Brain pericyte (primary cell): ENCODE measurements at regions not wholly inside any gene's neighbourhood (a gene's known extent, or its start where the extent isn't known, plus 50 kb on each side); places are given as distances from the start of the nearest gene placed in this dataset.
"Not testable (repeated sequence)": the region's sequence is repeated elsewhere in the genome, so short reads cannot be mapped to it uniquely, and the experiment has no call there.

Experiments
- DNase-seq: peaks from one replicate; pipeline ENCODE4 v3.0.0-alpha.2; 2012; ENCODE audit warnings: low read depth, low spot score

DNA sequence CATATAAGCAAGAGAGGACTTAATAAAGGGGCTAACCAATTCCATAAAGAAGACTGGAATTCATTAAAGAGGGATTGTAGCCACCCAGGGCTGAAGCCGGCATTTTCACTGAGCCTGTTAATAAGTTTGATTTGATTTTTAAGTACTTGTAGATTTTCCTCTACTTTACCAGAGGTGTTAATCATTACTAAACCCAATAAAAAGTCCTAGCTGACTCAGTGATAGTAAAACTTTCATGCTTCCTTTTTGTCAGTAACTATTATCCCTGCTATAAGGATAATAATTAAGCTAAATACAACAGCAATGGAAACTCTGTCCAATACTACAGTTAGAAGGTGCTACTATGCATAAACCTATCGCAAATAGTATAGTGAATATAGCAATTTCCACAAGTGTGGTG lies 260.2 kb downstream of the CEMIP2 start:
- DNase-seq = not testable (repeated sequence)

DNA sequence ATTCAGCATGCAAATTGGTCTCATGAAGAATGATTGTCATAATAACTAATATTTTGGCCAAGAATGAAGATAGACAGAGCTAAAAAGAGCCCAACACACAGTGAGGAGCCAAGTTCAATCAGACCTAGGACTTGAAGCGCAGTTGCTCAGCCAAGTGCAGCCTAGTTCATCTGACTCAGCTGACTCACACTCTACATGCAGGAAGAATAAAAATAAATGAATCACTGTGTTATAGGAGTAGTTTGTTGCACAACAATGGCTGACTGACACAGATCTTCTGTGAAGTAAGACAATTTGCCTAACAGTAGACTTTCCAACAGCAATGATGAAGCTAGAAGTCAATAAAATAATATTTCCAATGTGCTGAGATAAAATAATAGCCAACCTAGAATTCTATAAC lies 261.5 kb downstream of the CEMIP2 start:
- DNase-seq = no peak

DNA sequence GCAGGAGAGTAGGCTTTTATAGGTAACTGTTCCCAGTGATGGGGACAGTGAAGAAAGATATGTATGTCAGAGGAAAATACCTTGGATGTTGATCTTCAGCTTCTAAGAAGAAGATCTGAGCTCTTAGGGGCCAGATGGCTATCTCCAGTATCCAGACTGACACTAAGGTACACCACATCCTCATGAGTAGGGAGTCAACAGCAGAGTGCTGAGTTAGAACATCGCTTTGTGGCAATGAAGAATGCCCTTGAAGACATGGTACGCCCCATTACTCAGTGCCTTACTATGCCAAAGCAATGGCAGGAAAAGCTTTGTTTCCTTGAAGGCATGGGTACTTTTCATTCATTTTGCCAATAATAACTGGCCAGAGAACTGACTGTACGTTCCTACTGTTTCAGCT lies 263.7 kb downstream of the CEMIP2 start:
- DNase-seq = no peak

DNA sequence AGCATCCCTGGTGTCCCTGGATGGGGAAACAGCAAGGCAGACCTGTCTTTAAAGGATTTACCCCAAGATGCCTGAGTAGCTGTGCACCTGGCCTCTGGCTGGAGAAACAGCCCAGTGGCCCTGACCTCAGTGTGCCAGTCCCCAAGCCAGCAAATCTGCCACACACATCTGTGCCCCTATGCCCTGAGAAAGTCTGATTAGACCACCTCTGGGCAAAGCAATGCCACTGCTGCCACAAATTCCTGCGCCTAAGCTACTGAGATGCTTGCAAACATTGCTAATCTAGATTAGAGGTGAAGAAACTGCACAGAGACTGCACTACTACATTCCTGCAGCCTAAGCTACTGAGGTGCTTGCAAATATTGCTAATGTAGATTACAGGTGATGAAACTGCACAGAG lies 269.6 kb downstream of the CEMIP2 start:
- no peak for DNase-seq

DNA sequence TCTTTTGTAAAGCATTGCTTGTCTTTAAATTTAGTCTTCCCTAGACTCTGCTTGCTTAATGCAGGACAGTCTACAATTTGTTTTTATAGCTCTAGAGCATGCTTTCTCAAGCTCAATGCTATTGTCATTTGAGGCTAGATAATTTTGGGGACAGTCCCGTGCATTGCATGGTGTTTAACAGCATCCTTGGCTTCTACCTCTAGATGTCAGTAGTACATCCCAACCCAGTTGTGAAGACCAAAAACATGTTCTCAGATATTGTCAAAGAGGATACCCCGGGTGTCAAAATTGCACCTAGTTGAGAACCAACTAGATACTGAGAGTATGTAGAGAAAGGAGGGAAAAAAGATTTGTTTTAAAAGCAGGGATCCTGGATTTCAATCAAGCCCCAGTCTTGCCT lies 277.5 kb downstream of the CEMIP2 start:
- no peak for DNase-seq

DNA sequence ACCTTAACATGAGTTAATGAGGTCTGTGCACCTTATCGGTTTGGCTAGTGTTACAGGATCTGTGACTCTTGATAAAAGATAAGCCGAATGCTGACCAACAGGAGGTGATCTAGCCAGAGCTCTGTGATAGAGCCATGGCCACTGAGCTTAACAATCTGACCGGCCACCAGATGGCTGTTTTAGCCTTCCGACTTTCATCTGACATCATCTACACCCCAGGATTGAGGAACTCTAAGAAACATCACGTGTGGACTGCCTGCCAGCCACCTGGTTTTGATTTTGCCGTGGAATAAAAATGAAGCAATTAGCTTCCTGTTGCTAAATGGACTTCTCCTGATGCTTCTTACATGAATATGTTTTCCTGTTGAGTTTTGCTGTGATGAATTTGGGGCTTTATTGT lies 281.3 kb downstream of the CEMIP2 start:
- no peak for DNase-seq

DNA sequence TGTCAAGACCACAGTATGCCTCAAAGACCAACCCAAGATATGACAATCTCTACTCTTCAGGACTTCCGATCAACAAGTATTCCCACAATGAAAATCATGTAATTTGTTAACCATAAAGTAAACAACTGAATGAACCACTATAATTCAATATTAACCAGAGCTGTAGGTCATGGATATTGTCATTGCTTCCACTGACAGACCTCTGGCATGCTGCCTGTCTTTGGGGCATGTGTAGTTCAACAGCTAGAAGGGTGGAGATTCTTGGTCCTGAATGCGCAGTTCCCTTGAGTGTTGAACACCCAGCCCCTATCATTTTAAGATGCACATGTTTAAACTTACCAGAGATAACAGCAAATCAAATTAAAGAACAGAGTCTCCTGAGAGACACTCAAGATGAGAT lies 283.0 kb downstream of the CEMIP2 start:
- no peak for DNase-seq

DNA sequence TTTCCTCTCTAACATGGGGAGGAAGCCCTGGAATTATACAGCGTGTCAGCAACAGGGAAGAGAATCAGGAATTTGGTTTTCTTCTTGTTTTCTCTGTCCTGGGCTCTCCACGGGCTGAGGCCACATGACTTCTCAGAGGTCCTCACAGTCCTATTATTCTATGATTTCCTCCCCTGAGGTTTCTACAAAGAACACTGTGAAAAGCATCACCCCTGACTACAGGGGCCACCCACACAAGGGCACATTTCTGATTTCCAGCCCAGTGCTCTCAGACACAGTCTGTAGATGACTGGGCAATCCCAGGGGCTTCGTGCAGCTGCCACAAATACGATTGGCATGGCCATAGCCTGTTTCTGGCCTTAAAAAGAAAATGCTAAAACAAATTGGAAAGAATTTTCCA lies 284.9 kb downstream of the CEMIP2 start:
- DNase-seq = no peak

DNA sequence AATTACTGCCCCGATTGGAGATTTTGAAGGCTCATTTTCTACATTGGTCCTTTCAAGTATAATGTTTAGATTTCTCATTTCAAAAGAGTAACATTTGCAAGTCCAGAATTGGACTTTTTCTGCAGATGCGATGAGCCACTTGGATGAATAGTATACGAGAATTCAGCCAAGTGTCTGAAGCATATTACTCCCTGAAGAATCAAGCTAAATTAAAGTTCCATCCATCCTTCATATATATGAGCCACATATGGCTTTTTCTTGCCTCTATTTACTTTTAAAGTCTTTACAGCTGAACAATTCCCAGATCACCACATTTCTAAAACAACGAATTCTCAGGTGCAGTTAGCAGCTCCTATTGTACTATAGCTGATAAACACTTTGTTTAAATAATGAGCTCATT lies 288.7 kb downstream of the CEMIP2 start:
- DNase-seq = no peak

DNA sequence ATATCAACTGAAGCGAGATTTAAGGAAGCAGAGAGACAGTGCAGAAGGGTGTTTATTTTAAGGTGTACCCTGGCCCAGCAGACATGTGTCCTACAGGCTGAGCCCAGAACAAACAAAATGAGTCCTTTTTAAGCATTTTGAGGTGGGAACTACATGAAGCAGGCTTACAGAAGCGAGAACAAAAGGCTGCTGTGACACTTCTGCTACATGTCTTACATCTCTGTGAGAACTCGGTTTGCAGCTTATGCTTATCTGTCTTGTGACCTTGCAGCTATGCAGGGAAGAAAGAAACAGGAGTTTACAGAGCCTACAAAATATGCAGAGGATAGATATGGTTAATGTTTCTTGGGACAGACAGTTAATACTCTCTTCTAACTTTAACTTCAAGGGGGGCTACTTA lies 295.9 kb downstream of the CEMIP2 start:
- no peak for DNase-seq

DNA sequence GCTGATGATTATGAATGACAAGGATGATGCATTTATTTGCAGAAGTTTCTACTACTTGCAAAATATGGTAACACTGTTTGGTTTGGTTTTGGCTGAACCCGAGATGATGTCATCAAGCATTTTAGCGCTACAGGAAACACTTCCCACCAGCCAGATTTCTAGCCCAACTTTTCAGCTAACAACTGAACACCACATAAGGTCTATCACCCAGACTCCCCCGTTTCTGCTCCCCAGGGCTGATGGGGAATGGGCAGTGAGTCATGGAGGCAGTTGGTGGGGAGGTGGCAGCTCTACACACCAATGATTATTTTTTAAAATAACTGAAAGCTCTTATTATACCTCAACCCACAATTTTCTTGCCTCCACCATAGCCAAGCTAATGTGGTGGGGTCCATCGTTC lies 302.9 kb downstream of the CEMIP2 start:
- DNase-seq = no peak

DNA sequence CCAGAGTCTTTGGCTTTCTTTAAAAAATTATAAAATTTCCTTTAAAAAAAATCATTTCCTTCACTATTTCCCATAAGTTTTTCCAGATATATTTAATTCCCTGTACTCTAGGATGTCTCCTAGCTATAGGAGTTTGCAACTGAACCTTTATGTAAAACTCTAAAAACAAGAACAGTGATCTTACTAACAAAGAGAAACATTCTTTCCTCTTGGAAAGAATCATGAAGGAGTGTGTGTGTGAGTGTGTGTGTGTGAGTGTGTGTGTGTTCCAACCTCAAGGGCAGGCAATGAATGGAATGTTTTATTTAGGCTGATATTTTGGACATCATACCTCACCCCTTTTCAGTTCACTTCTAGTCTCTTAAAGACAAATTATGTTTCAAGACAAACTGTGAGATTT lies 309.2 kb downstream of the CEMIP2 start:
- no peak for DNase-seq

DNA sequence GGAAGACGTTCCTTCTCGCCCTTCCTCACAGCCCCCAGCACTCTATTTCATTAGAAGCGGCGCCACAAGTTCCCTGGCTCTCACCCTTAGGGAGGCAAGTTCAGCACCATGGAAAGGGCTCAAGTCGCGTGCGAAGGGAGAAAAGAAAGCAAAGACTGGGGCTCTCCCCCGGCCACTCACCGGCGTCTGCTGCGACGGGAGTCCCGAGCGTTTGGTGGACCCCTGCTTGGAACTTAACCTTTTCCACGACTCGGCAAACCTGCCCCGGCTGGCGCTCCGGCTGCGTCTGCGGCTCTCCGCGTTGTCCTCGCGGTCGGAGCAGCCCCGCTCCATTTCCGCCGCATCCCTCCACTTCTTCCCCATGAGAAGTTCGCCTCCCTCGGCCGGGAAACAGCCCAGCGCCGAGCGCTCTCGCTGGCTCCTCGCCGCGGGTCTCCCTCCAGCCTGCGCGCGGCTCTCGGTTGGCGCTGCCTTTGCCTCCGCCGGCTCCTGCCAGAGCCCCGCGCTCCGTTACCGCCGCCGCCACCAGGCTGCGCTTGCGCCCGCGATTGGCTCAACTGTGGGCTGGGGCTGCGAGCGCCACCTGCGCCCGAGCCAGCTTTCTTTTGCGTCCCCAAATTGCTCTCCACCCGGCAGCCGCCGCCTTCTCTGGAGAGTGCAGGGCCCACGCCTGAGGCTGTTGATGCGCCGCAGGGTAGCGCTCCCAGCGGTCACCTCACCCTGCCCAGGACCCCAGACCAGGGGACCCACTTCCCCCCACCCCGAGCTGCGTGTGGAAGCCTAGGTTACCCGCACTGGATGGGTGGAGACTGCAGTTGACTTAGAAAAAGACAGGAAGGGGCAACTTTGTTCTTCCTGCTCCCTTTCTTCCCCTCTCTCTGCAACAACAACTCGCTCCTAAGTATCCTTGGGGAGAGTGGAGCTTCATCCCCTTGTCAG lies 321.6 kb downstream of the CEMIP2 start:
- peak; percentile 5 for DNase-seq

DNA sequence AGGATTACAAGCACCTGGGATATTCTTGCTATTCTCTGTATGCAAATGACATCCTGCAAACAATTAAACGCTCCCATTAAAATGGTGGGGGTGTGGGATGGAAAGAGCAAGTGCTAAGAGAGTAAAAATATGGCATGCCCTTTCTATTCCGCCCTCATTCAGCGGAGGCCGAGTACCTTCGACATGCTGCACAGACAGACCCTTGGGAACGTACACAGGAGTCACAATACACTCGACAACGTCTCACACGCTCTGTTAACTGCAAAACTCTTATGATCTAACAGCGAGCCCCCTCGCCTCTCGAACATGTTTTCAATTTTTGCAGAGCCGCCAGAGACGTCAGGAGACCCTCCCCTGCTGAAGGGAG lies 322.2 kb downstream of the CEMIP2 start:
- DNase-seq = no peak

DNA sequence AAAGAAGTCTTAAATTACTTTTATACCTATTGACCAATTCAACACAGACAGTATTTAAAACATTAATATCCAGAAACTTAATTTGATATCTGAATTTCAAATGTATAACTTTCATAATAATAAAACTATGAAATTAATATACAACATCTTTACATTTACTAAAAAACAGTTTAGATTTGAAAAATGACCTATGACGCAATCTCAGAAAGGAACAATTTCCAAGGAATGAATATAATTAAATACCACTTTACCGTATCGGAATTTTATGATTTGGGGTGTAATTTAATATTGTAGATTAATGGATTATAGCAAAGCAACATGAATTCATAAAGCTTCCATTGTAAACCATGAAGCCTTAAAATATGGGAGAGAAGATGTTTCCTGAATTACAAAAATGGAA lies 321.5 kb upstream of the TRPM3 start:
- no peak for DNase-seq

DNA sequence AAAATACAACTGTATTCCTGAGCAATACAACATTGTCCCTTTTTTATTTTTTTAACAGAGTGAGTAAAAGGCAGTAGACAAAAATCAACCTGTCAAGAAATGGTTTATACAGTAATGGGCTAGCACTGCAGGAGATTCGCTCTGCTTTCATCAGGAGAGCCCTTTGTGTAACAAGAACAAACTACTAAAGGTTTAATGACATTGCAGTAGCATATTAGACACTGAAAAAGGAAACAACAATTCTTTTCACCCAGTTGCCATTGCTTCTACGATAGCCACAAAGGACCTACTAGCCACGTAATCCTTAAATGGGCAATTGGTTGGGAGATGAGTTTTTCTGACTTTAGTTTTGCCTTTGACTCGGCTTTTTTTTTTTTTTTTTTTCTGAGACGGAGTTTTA lies 319.8 kb upstream of the TRPM3 start:
- no peak for DNase-seq

DNA sequence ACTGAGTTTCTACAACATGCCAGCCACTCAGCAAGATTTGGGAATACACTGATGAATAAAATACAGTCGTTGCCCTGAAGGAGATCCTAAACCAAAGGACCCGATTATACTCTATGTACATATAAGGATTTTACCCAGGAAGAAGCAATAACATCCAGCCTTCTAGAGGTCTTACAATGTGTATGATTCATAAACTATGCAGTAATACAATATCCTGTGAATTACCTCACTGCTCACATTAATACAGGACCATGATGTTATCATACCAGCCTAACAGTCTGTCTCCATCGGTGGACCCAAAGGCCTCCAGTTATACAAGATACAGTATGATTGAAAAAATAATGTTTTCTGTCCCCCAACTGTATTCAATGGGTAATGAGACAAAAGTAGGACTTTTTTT lies 310.5 kb upstream of the TRPM3 start:
- no peak for DNase-seq

DNA sequence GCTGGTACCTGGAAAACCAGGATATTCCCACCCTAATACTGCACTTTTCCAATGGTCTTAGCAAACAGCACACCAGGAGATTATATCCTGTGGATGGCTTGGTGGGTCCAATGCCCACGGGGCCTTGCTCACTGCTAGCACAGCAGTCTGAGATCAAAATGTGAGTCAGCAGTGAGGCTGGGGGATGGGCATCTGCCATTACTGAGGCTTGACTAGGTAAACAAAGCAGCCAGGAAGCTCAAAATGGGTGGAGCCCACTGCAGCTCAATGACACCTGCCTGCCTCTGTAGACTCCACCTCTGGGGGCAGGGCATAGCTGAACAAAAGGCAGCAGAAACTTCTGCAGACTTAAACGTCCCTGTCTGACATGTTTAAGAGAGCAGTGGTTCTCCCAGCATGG lies 285.9 kb upstream of the TRPM3 start:
- DNase-seq = not testable (repeated sequence)

DNA sequence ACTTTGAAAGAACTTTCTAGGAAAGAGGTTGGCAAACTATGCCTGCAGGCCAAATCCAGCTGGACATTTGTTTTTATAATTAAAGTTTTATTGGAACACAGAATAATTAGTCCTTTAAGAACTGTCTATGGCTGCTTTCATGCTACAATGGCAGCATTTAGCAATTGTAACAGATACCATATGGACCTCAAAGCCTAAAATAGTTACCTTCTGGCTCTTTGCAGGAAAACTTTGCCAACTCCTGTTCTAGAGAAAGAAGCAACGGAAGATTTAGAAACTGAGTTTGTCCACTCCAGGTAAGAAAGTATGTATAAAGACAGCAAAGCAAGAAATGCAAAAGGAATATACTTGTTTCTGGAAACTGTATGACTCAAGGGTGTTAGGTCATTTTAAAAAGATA lies 281.7 kb upstream of the TRPM3 start:
- DNase-seq = no peak

DNA sequence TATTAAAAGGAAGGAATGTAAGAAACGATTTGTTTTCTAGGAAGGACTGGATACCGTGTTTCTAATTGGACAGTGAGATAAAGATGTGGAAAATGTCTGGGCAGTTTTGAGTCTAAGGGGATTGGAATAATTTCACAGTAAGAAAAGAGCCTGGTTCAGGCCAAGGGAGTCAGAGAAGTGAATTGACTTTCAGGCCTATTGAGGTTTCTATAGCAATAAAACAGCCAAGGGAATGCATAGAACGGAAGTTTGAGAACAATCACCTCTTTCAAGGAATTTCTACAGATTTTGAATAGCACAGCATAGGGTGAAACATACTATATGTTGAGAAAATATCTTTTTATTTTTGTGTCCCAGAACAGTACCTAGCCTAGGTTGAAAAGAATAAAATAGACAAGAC lies 271.6 kb upstream of the TRPM3 start:
- DNase-seq = no peak

DNA sequence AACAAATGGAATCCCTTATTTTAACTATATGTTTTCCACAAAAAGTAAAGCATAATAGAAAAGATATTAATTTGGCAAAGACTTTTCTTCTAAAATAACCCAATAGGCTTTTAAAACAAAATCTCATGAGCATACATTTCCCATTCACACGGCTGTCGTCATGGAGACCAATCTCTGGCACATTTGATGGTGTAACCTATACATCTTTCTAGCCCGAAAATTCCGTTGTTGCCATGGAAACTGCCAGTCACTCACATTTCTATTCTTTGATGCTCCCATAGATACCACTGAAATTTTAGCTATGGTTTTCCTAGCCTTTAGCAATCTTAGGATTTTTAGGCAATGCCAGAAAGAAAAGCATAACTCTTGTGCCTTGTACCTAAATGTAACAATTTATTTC lies 262.9 kb upstream of the TRPM3 start:
- DNase-seq = no peak

DNA sequence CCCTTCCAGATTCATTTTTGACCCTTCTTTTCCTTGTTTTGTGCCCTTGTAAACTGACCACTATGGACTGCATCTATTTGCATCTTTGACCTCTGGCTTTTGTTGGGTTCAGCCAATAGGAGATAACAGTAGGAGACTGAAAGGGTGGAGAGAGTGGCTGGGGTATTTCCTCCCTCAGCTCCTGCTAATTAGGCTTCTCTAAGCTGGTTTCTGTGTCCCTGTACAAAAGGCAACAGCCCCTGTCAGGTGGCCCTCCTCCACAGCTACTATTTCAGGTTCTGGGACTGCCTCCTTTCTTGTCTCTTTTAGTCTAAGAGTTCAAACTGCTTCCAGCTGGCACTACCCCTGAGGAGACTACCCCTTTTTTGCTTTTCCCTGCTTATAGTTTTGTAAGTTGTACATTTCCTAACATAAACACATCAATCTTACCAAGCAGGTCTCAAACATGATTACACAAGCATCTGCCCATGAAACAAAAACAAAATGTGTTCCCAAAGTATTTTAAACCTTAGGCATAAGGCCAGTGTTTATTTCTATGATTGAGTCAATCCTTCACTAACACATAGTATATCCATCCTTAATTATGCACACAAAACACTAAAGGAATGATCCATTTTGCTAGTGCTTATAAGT lies 262.0 kb upstream of the TRPM3 start:
- DNase-seq = no peak

DNA sequence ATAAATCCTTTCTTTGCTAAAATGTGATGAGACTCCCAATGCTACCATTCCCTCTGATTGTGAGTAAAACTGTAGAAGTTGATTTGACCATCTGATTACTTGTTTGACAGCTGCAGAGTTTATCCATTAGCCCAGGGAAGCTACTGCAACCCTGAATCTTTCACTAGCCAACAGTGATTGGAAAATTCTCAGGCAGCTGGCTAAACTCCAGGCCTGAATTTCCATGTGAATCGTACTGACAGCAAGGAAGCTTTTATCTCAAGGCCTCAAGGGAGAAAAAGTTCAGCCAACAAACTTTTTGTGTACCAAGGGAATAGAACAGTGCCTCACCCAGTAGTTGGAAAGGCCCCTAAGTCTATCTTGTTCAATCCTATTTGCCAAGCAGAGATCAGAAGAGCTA lies 246.7 kb upstream of the TRPM3 start:
- no peak for DNase-seq
